ENCODE measurements at regions not wholly inside any gene's neighbourhood (a gene's known extent, or its start where the extent isn't known, plus 50 kb on each side); places are given as distances from the start of the nearest gene placed in this dataset.

GRCh38 chr1:75984781-75985180 is 52.6 kb upstream of the ASB17 start:
- no peak for DNase-seq (ENCODE audit: low read depth in 3 of 3)

GRCh38 chr1:75985827-75986226 is 53.6 kb upstream of the ASB17 start:
- no peak for DNase-seq (ENCODE audit: low read depth in 3 of 3)

GRCh38 chr1:75986478-75986877 is 54.3 kb upstream of the ASB17 start:
- DNase-seq (ENCODE audit: low read depth in 3 of 3), result no peak

- no peak for DNase-seq (ENCODE audit: low read depth in 3 of 3)
Observed at GRCh38 chr1:75989121-75989520, 56.9 kb upstream of the ASB17 start.

GRCh38 chr1:75990686-75991085 is 58.5 kb upstream of the ASB17 start:
- DNase-seq (ENCODE audit: low read depth in 3 of 3), result no peak

GRCh38 chr1:75991497-75992114 is 59.4 kb upstream of the ASB17 start:
- peak; percentile 38 to 50 (median 40) for DNase-seq (ENCODE audit: low read depth in 3 of 3)

GRCh38 chr1:75992312-75992711 is 60.1 kb upstream of the ASB17 start:
- DNase-seq (ENCODE audit: low read depth in 3 of 3), result no peak

GRCh38 chr1:75993661-75994060 is 61.5 kb upstream of the ASB17 start:
- DNase-seq (ENCODE audit: low read depth in 3 of 3), result no peak

- no peak for DNase-seq (ENCODE audit: low read depth in 3 of 3)
Observed at GRCh38 chr1:75996196-75996595, 64.0 kb upstream of the ASB17 start.

GRCh38 chr1:75999034-75999433 is 66.8 kb upstream of the ASB17 start:
- no peak for DNase-seq (ENCODE audit: low read depth in 3 of 3)

GRCh38 chr1:76003946-76004345 is 70.6 kb upstream of the ST6GALNAC3 start:
- DNase-seq (ENCODE audit: low read depth in 3 of 3), result no peak

- DNase-seq (ENCODE audit: low read depth in 3 of 3), result no peak
Observed at GRCh38 chr1:76005765-76006164, 68.8 kb upstream of the ST6GALNAC3 start.

- no peak for DNase-seq (ENCODE audit: low read depth in 3 of 3)
Observed at GRCh38 chr1:76006234-76006633, 68.3 kb upstream of the ST6GALNAC3 start.

- DNase-seq (ENCODE audit: low read depth in 3 of 3), result no peak
Observed at GRCh38 chr1:76010802-76011201, 63.7 kb upstream of the ST6GALNAC3 start.

GRCh38 chr1:76012341-76013205 is 62.0 kb upstream of the ST6GALNAC3 start:
- DNase-seq (ENCODE audit: low read depth in 3 of 3), result no peak

GRCh38 chr1:76013206-76013581 is 61.4 kb upstream of the ST6GALNAC3 start:
- DNase-seq (ENCODE audit: low read depth in 3 of 3), result no peak

- DNase-seq (ENCODE audit: low read depth in 3 of 3), result no peak
Observed at GRCh38 chr1:76015478-76016103, 59.0 kb upstream of the ST6GALNAC3 start.

GRCh38 chr1:76018045-76018444 is 56.5 kb upstream of the ST6GALNAC3 start:
- DNase-seq (ENCODE audit: low read depth in 3 of 3), result no peak

- DNase-seq (ENCODE audit: low read depth in 3 of 3), result no peak
Observed at GRCh38 chr1:76021846-76022245, 52.7 kb upstream of the ST6GALNAC3 start.

GRCh38 chr1:76023669-76024435 is 50.7 kb upstream of the ST6GALNAC3 start:
- DNase-seq (ENCODE audit: low read depth in 3 of 3), result no peak
